A549 (cell line): ENCODE measurements at regions not wholly inside any gene's neighbourhood (a gene's known extent, or its start where the extent isn't known, plus 50 kb on each side); places are given as distances from the start of the nearest gene placed in this dataset.

ENCODE experiments used
- BHLHE40 ChIP-seq: IDR thresholded peaks from 2 replicates; pipeline ENCODE4 v1.6.1; 2012; ENCODE audit warnings: low read depth, low read length, inconsistent platforms
- CBX2 ChIP-seq: fragments of 200-600 bp; sonication (generic); IDR thresholded peaks from 2 replicates; pipeline ENCODE4 v1.6.1; 2016; ENCODE audit warnings: low read depth, mild to moderate bottlenecking, borderline replicate concordance
- CHD2 ChIP-seq: fragments of 150-350 bp; IDR thresholded peaks from 2 replicates; pipeline ENCODE4 v1.6.1; 2014; ENCODE audit warnings: low read length; ENCODE audit not compliant: partially characterized antibody
- EP300 ChIP-seq, 2 experiments: fragments of >200 bp; sonication (Bioruptor Twin); formaldehyde crosslinking; IDR thresholded peaks; 2 replicates in 1 of 2; 3 replicates in 1 of 2; pipeline ENCODE4 v1.6.1; 2016 to 2017
- MAZ ChIP-seq: fragments of 150-350 bp; IDR thresholded peaks from 2 replicates; pipeline ENCODE4 v1.6.1; 2014; ENCODE audit warnings: antibody characterized with exemption, low read depth, low read length, borderline replicate concordance
- POLR2A ChIP-seq: IDR thresholded peaks from 2 replicates; pipeline ENCODE4 v1.6.1; 2012; ENCODE audit warnings: mild to moderate bottlenecking, low read length
- POLR2AphosphoS2 ChIP-seq: conservative IDR thresholded peaks from 2 replicates; pipeline ENCODE4 v1.6.1; 2012; ENCODE audit warnings: low read length, improper control_type of control experiment, inconsistent platforms
- RAD21 ChIP-seq, 2 experiments: fragments of >200 bp in 1 of 2; sonication (Bioruptor Twin) in 1 of 2; formaldehyde crosslinking in 1 of 2; IDR thresholded peaks in 1 of 2; conservative IDR thresholded peaks in 1 of 2; 2 replicates in 1 of 2; 3 replicates in 1 of 2; pipeline ENCODE4 v1.6.1; 2012 to 2018; ENCODE audit warnings: inconsistent platforms in 1 of 2
- TF ChIP-seq, protein P1 (sequence below): fragments of >200 bp; sonication (Bioruptor Twin); formaldehyde crosslinking; IDR thresholded peaks from 3 replicates; pipeline ENCODE4 v1.5.1; 2016
- TF ChIP-seq, protein P2 (sequence below): IDR thresholded peaks from 2 replicates; pipeline ENCODE4 v1.6.1; 2012
- TF ChIP-seq, protein P3 (sequence below): IDR thresholded peaks from 2 replicates; pipeline ENCODE4 v1.6.1; 2012; ENCODE audit warnings: low read depth, borderline replicate concordance
- TF ChIP-seq, protein P4 (sequence below): fragments of 250-450 bp; sonication (Bioruptor Pico); IDR thresholded peaks from 2 replicates; pipeline ENCODE4 v1.5.0; 2021; ENCODE audit warnings: mild to moderate bottlenecking, moderate library complexity, borderline replicate concordance

DNA sequence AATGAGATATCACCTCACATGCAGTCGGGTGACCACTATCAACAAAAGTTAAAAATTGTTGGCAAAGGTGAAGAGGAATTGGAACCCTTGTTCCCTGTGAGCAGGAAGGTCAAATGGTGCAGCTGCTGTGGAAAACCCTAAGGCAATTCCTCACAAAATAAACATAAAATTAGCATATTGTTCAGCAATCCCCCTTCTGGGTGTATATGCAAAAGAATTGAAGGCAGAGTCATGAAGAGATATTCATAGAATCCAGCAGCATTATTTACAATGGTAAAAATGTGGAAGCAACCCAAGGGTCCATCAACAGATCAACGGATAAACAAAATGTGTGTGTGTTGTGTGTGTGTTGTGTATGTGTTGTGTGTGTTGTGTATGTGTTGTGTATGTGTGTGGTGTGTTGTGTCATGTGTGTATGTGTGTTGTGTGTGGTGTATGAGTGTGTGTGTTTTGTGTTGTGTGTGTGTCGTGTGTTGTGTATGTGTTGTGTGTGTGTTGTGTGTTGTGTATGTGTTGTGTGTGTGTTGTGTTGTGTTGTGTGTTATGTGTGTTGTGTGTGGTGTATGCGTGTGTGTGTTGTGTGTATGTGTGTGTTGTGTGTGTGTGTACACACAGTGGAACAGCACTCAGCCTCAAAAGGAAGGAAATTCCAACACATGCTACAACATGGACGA lies 245.1 kb downstream of the ERMARD start:
- TF ChIP-seq, protein P1, sequence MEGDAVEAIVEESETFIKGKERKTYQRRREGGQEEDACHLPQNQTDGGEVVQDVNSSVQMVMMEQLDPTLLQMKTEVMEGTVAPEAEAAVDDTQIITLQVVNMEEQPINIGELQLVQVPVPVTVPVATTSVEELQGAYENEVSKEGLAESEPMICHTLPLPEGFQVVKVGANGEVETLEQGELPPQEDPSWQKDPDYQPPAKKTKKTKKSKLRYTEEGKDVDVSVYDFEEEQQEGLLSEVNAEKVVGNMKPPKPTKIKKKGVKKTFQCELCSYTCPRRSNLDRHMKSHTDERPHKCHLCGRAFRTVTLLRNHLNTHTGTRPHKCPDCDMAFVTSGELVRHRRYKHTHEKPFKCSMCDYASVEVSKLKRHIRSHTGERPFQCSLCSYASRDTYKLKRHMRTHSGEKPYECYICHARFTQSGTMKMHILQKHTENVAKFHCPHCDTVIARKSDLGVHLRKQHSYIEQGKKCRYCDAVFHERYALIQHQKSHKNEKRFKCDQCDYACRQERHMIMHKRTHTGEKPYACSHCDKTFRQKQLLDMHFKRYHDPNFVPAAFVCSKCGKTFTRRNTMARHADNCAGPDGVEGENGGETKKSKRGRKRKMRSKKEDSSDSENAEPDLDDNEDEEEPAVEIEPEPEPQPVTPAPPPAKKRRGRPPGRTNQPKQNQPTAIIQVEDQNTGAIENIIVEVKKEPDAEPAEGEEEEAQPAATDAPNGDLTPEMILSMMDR, result no peak
- TF ChIP-seq, protein P2, sequence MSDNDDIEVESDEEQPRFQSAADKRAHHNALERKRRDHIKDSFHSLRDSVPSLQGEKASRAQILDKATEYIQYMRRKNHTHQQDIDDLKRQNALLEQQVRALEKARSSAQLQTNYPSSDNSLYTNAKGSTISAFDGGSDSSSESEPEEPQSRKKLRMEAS, result no peak
- TF ChIP-seq, protein P3, sequence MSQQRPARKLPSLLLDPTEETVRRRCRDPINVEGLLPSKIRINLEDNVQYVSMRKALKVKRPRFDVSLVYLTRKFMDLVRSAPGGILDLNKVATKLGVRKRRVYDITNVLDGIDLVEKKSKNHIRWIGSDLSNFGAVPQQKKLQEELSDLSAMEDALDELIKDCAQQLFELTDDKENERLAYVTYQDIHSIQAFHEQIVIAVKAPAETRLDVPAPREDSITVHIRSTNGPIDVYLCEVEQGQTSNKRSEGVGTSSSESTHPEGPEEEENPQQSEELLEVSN, result no peak
- no peak for TF ChIP-seq EP300 (IDR thresholded peaks at IDR 0.05)
- no peak for TF ChIP-seq POLR2AphosphoS2
- TF ChIP-seq CBX2, result no peak
- no peak for TF ChIP-seq BHLHE40
- TF ChIP-seq POLR2A, result no peak
- TF ChIP-seq CHD2, result no peak
- no peak for TF ChIP-seq RAD21 (conservative IDR thresholded peaks at IDR 0.05 in 1 of 2, IDR thresholded peaks at IDR 0.05 in 1 of 2)
- no peak for TF ChIP-seq MAZ
- TF ChIP-seq, protein P4, sequence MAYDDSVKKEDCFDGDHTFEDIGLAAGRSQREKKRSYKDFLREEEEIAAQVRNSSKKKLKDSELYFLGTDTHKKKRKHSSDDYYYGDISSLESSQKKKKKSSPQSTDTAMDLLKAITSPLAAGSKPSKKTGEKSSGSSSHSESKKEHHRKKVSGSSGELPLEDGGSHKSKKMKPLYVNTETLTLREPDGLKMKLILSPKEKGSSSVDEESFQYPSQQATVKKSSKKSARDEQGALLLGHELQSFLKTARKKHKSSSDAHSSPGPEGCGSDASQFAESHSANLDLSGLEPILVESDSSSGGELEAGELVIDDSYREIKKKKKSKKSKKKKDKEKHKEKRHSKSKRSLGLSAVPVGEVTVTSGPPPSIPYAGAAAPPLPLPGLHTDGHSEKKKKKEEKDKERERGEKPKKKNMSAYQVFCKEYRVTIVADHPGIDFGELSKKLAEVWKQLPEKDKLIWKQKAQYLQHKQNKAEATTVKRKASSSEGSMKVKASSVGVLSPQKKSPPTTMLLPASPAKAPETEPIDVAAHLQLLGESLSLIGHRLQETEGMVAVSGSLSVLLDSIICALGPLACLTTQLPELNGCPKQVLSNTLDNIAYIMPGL, result no peak
